ENCODE measurements at regions not wholly inside any gene's neighbourhood (a gene's known extent, or its start where the extent isn't known, plus 50 kb on each side); places are given as distances from the start of the nearest gene placed in this dataset.

DNA sequence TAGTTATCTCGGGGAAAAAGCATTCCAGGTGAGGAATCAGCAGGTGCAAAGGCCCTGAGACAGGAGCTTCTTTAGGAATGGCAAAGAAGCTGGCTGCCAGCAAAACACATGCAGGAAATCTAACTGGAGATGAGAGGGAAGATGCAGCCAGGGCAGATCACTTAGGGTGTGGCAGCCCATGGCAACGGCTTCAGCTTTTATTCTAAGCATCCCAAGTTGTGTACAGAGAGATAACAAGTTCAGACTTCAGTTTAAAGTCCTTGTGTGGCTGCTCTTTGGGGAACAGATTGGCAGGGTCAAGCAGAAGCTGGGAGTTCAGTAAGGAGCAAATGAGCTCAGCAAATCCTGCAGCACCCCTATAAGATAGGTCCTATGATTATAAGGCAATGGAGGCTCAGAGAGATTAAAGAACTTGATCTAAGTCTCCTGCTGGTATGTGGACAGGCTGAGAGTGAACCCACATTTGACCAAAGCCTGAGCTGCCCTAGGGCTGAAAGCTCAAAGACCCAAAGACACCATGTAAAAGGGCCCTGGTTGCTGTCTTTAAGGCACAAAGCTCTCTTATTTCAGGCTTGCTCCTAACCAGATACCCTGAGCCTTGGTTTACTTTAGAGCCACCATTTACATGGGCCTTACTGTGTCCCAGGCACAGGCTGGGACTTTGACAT, 466.8 kb downstream of the SOX6 start:
- H3K4me1 ChIP-seq: peaks cover 0 to 25% (median 7%) of the 10 kb centered on the region in 3 donors
- no peak overlapping the region for H3K27ac ChIP-seq
- 77 to 79% methylated on average over 2 of the region's 2 CpGs for WGBS, 2 donors (ENCODE audit: low coverage in 1 of 2)
- no peak for ATAC-seq
- H3K27me3 ChIP-seq: no peaks in the 10 kb centered on the region
- TF ChIP-seq EP300 (IDR thresholded peaks at IDR 0.05) (no peak), POLR2AphosphoS5 (IDR thresholded peaks at IDR 0.05) (no peak), POLR2A (IDR thresholded peaks at IDR 0.05) (no peak)
- TF ChIP-seq, protein P1, sequence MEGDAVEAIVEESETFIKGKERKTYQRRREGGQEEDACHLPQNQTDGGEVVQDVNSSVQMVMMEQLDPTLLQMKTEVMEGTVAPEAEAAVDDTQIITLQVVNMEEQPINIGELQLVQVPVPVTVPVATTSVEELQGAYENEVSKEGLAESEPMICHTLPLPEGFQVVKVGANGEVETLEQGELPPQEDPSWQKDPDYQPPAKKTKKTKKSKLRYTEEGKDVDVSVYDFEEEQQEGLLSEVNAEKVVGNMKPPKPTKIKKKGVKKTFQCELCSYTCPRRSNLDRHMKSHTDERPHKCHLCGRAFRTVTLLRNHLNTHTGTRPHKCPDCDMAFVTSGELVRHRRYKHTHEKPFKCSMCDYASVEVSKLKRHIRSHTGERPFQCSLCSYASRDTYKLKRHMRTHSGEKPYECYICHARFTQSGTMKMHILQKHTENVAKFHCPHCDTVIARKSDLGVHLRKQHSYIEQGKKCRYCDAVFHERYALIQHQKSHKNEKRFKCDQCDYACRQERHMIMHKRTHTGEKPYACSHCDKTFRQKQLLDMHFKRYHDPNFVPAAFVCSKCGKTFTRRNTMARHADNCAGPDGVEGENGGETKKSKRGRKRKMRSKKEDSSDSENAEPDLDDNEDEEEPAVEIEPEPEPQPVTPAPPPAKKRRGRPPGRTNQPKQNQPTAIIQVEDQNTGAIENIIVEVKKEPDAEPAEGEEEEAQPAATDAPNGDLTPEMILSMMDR (IDR thresholded peaks at IDR 0.05): no peak
- no peaks in the 10 kb centered on the region for H3K36me3 ChIP-seq
- H3K4me3 ChIP-seq: no peak overlapping the region
- no peaks in the 10 kb centered on the region for H3K9me3 ChIP-seq

DNA sequence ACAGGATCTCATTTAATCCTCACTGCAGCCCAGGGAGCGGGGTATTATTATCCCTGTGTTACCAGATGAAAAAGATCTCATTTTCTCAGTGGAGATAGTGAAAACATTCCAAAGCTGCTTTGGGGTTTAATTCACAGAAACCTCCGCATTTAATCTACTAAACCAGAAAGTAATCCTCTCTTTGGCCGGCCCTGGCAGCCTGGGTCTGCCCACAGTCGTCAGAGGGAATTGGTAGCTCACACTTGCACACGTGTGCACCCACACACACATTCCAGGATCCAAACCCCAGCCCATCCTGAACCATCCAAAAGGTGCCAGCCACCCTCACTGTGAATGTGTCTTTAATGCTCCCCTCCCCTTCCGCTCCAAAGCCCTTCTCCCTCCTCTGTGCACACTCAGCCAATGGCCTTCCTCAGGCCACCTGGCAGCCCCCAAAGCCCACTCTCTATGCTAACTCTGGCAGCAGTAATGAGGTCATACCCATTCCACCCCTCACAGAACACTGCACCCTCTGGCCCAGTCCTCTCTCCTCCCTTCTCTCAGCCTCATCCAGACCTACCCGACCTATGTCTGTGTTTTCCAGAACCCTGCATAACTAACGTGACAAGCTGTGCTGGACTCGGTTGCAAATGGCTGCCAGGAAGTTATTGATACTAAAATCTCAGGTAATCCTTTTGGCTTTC, 466.2 kb downstream of the SOX6 start:
- WGBS, 2 donors (ENCODE audit: low coverage in 1 of 2): 73 to 85% methylated on average over 6 to 9 of the region's 9 CpGs
- TF ChIP-seq POLR2AphosphoS5 (IDR thresholded peaks at IDR 0.05): no peak
- TF ChIP-seq, protein P1 (IDR thresholded peaks at IDR 0.05): no peak
- Histone ChIP-seq H3K27ac (no peak overlapping the region), H3K9me3 (no peaks in the 10 kb centered on the region), H3K36me3 (no peaks in the 10 kb centered on the region), H3K4me1 (peaks cover 0 to 19% (median 7%) of the 10 kb centered on the region in 3 donors), H3K27me3 (no peaks in the 10 kb centered on the region), H3K4me3 (no peak overlapping the region)
- no peak for ATAC-seq

DNA sequence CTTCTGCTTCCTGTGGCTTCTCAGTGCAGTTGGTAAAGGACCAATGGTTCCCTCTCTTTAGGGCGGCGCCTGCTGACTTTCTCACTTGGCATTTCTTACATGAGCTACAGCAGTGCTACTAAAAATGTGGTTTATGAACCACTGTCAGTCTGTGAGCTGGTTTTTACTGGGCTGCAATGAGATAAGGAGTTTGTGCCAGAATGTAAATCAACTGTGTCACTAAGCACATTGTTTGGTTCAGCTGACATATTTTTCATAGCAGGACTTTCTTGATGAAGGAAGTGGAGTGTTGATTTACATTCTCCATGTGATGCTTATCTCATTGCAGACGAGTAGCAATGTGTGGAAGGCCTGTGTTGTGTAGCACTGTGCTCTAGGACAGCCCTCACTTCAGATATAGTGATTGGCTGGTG, 463.3 kb downstream of the SOX6 start:
- peak; percentile 13 for ATAC-seq

DNA sequence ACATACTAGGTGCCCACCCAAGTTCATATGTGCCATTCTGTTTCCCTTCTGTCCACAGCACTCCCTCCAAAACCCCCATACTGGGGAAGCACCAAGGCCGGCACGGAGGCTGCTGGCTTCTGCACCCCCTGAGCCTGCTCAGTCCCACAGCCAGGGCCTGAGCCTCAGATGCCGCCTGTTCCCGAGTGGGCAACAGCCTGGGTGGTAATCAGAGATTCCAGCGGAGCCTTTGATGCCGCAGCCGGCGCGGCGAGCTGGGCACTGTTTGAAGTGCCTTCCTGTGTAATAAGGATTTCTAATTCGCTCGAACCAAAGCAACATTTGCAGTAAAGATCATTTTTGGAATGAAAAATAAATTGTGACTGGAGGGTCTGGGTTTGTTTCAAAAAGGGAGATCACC, 460.3 kb downstream of the SOX6 start:
- H3K36me3 ChIP-seq: no peaks in the 10 kb centered on the region
- ATAC-seq: no peak
- H3K27ac ChIP-seq: no peak overlapping the region
- 54% methylated on average over 2 of the region's 12 CpGs; no CpG with 5 or more reads in 1 of the 2 donors for WGBS, 2 donors (ENCODE audit: low coverage in 1 of 2)
- no peak for TF ChIP-seq EP300 (IDR thresholded peaks at IDR 0.05)
- no peak for TF ChIP-seq POLR2AphosphoS5 (IDR thresholded peaks at IDR 0.05)
- no peak for TF ChIP-seq POLR2A (IDR thresholded peaks at IDR 0.05)
- TF ChIP-seq, protein P1 (IDR thresholded peaks at IDR 0.05): no peak
- no peaks in the 10 kb centered on the region for H3K9me3 ChIP-seq
- H3K27me3 ChIP-seq: no peaks in the 10 kb centered on the region
- peaks cover 0 to 18% (median 7%) of the 10 kb centered on the region in 3 donors for H3K4me1 ChIP-seq
- no peak overlapping the region for H3K4me3 ChIP-seq

More for the DNA sequence above, 463.3 kb downstream of the SOX6 start:
- H3K9me3 ChIP-seq: no peaks in the 10 kb centered on the region
- H3K36me3 ChIP-seq: no peaks in the 10 kb centered on the region
- no peak for TF ChIP-seq POLR2AphosphoS5 (IDR thresholded peaks at IDR 0.05)
- no peak for TF ChIP-seq POLR2A (IDR thresholded peaks at IDR 0.05)
- no peak for TF ChIP-seq EP300 (IDR thresholded peaks at IDR 0.05)
- TF ChIP-seq, protein P1 (IDR thresholded peaks at IDR 0.05): no peak
- no peak overlapping the region for H3K27ac ChIP-seq
- peaks cover 0 to 18% (median 7%) of the 10 kb centered on the region in 3 donors for H3K4me1 ChIP-seq
- WGBS, 2 donors (ENCODE audit: low coverage in 1 of 2): 27 to 38% methylated on average over 1 to 3 of the region's 3 CpGs
- no peaks in the 10 kb centered on the region for H3K27me3 ChIP-seq
- no peak overlapping the region for H3K4me3 ChIP-seq

DNA sequence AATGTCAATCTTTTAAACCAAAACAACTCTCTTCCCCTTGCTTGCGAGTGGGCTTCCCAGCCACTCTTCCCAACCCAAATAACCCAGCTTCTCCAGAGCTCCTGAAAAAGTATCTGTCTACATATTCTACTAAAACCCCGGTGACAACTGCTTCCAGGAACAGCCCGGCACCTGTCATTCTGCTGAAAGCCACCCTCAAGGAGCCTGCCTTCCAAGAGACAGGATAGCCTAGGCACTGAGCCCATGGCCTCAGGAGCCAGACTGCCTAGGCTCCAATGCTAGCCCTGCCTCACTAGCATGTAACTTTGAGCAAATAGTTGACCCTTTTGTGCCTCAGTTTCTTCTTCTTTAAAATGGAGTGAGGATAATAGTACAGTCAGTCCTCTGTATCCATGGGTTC, 459.8 kb downstream of the SOX6 start:
- ATAC-seq: no peak
- no peak for TF ChIP-seq POLR2AphosphoS5 (IDR thresholded peaks at IDR 0.05)
- TF ChIP-seq, protein P1 (IDR thresholded peaks at IDR 0.05): no peak
- no peak for TF ChIP-seq POLR2A (IDR thresholded peaks at IDR 0.05)
- TF ChIP-seq EP300 (IDR thresholded peaks at IDR 0.05): no peak
- WGBS, 2 donors (ENCODE audit: low coverage in 1 of 2): 86 to 89% methylated on average over 1 of the region's 3 CpGs
- H3K4me3 ChIP-seq: no peak overlapping the region
- no peaks in the 10 kb centered on the region for H3K9me3 ChIP-seq
- peaks cover 0 to 18% (median 7%) of the 10 kb centered on the region in 3 donors for H3K4me1 ChIP-seq
- no peaks in the 10 kb centered on the region for H3K36me3 ChIP-seq
- H3K27me3 ChIP-seq: no peaks in the 10 kb centered on the region
- no peak overlapping the region for H3K27ac ChIP-seq
